WTC11 (cell line): ENCODE measurements at regions not wholly inside any gene's neighbourhood (a gene's known extent, or its start where the extent isn't known, plus 50 kb on each side); places are given as distances from the start of the nearest gene placed in this dataset.

Experiments used
- ATAC-seq: fragments of 200-7000 bp; cut with Tn5 transposase; 2 replicates; pipeline ENCODE4 v1.10.0; 2021; ENCODE audit warnings: mild to moderate bottlenecking, moderate library complexity
- CTCF ChIA-PET: fragments of 300-600 bp; sonication (Branson Sonifier 250); formaldehyde crosslinking; loops from one replicate; lab custom pipeline; 2021; ENCODE audit warnings: antibody characterized with exemption; lab: Charles Lee
- POLR2A ChIA-PET: fragments of 350-600 bp; sonication (Branson Sonifier 250); formaldehyde crosslinking; loops from one replicate; lab custom pipeline; 2021; ENCODE audit warnings: antibody characterized with exemption; lab: Charles Lee
- DNase-seq: peaks from one replicate; pipeline ENCODE4 v3.0.0; 2021; ENCODE audit warnings: low spot score
- H3K27ac Mint-ChIP-seq: 2 replicates; pipeline ENCODE4 v1.8.0; 2021; ENCODE audit warnings: mixed read lengths
- H3K27me3 Mint-ChIP-seq: 2 replicates; pipeline ENCODE4 v1.8.0; 2021; ENCODE audit warnings: low read depth, mild to moderate bottlenecking, moderate library complexity, mixed read lengths
- H3K36me3 Mint-ChIP-seq: 2 replicates; pipeline ENCODE4 v1.8.0; 2021; ENCODE audit warnings: mixed read lengths
- H3K4me1 Mint-ChIP-seq: 2 replicates; pipeline ENCODE4 v1.8.0; 2022; ENCODE audit warnings: mixed read lengths
- H3K4me3 Mint-ChIP-seq: 2 replicates; pipeline ENCODE4 v1.8.0; 2021; ENCODE audit warnings: mild to moderate bottlenecking, moderate library complexity, mixed read lengths
- H3K9me3 Mint-ChIP-seq: 2 replicates; pipeline ENCODE4 v1.8.0; 2021; ENCODE audit warnings: mixed read lengths
- ELF4 ChIP-seq: sonication (generic); formaldehyde crosslinking; IDR thresholded peaks from 2 replicates; pipeline ENCODE4 v1.8.1; 2022; ENCODE audit warnings: low read depth, mild to moderate bottlenecking, moderate library complexity, missing genetic modification reagents
- GRHL2 ChIP-seq: fragments of 250-450 bp; sonication (Bioruptor Pico); IDR thresholded peaks from 2 replicates; pipeline ENCODE4 v1.8.0; 2022; ENCODE audit warnings: mild to moderate bottlenecking, moderate library complexity; ENCODE audit not compliant: insufficient replicate concordance, severe bottlenecking
- NR1H2 ChIP-seq: sonication (generic); formaldehyde crosslinking; IDR thresholded peaks from 2 replicates; pipeline ENCODE4 v1.9.0; 2021; ENCODE audit warnings: mild to moderate bottlenecking, moderate library complexity, missing genetic modification reagents
- OVOL2 ChIP-seq: fragments of 250-450 bp; sonication (Bioruptor Pico); IDR thresholded peaks from 2 replicates; pipeline ENCODE4 v1.9.0; 2021; ENCODE audit warnings: mild to moderate bottlenecking, borderline replicate concordance
- SP1 ChIP-seq: sonication (generic); formaldehyde crosslinking; conservative IDR thresholded peaks from 2 replicates; pipeline ENCODE4 v1.8.1; 2022; ENCODE audit warnings: missing genetic modification reagents
- TCF7 ChIP-seq: sonication (generic); formaldehyde crosslinking; IDR thresholded peaks from 2 replicates; pipeline ENCODE4 v1.8.0; 2022; ENCODE audit warnings: mild to moderate bottlenecking, low read depth, missing genetic modification reagents, moderate library complexity
- TEAD4 ChIP-seq: sonication (generic); formaldehyde crosslinking; IDR thresholded peaks from 2 replicates; pipeline ENCODE4 v1.8.0; 2022; ENCODE audit warnings: mild to moderate bottlenecking, missing genetic modification reagents
- ZNF121 ChIP-seq: sonication (generic); formaldehyde crosslinking; IDR thresholded peaks from 2 replicates; pipeline ENCODE4 v1.8.0; 2023; ENCODE audit warnings: missing genetic modification reagents
- ZNF219 ChIP-seq: sonication (generic); formaldehyde crosslinking; IDR thresholded peaks from 2 replicates; pipeline ENCODE4 v1.8.0; 2023; ENCODE audit warnings: missing genetic modification reagents, mild to moderate bottlenecking, borderline replicate concordance
- ZNF232 ChIP-seq: sonication (generic); formaldehyde crosslinking; IDR thresholded peaks from 2 replicates; pipeline ENCODE4 v1.8.0; 2022; ENCODE audit warnings: mild to moderate bottlenecking, missing genetic modification reagents
- ZNF317 ChIP-seq: sonication (generic); formaldehyde crosslinking; IDR thresholded peaks from 2 replicates; pipeline ENCODE4 v1.8.1; 2023; ENCODE audit warnings: low read depth, mild to moderate bottlenecking, moderate library complexity, missing genetic modification reagents, borderline replicate concordance
- TF ChIP-seq, protein P1 (sequence below): sonication (generic); formaldehyde crosslinking; conservative IDR thresholded peaks from 2 replicates; pipeline ENCODE4 v1.8.1; 2023; ENCODE audit warnings: mild to moderate bottlenecking, low read depth, missing genetic modification reagents, moderate library complexity
- TF ChIP-seq, protein P2 (sequence below): sonication (generic); formaldehyde crosslinking; IDR thresholded peaks from 2 replicates; pipeline ENCODE4 v1.8.1; 2023; ENCODE audit warnings: mild to moderate bottlenecking, missing genetic modification reagents, borderline replicate concordance
- TF ChIP-seq, protein P3 (sequence below): sonication (generic); formaldehyde crosslinking; IDR thresholded peaks from 2 replicates; pipeline ENCODE4 v1.8.0; 2022; ENCODE audit warnings: mild to moderate bottlenecking, missing genetic modification reagents
- TF ChIP-seq, protein P4 (sequence below): sonication (generic); formaldehyde crosslinking; IDR thresholded peaks from 2 replicates; pipeline ENCODE4 v1.8.1; 2022; ENCODE audit warnings: low read depth, missing genetic modification reagents, borderline replicate concordance
- TF ChIP-seq, protein P5 (sequence below): fragments of 250-450 bp; sonication (Bioruptor Pico); IDR thresholded peaks from 2 replicates; pipeline ENCODE4 v1.9.0; 2021; ENCODE audit warnings: mild to moderate bottlenecking
- TF ChIP-seq, protein P6 (sequence below): fragments of 250-450 bp; sonication (Bioruptor Pico); conservative IDR thresholded peaks from 2 replicates; pipeline ENCODE4 v1.9.0; 2021; ENCODE audit warnings: mild to moderate bottlenecking
- TF ChIP-seq, protein P7 (sequence below): sonication (generic); formaldehyde crosslinking; IDR thresholded peaks from 2 replicates; pipeline ENCODE4 v1.8.1; 2023; ENCODE audit warnings: mild to moderate bottlenecking, missing genetic modification reagents, moderate library complexity

DNA sequence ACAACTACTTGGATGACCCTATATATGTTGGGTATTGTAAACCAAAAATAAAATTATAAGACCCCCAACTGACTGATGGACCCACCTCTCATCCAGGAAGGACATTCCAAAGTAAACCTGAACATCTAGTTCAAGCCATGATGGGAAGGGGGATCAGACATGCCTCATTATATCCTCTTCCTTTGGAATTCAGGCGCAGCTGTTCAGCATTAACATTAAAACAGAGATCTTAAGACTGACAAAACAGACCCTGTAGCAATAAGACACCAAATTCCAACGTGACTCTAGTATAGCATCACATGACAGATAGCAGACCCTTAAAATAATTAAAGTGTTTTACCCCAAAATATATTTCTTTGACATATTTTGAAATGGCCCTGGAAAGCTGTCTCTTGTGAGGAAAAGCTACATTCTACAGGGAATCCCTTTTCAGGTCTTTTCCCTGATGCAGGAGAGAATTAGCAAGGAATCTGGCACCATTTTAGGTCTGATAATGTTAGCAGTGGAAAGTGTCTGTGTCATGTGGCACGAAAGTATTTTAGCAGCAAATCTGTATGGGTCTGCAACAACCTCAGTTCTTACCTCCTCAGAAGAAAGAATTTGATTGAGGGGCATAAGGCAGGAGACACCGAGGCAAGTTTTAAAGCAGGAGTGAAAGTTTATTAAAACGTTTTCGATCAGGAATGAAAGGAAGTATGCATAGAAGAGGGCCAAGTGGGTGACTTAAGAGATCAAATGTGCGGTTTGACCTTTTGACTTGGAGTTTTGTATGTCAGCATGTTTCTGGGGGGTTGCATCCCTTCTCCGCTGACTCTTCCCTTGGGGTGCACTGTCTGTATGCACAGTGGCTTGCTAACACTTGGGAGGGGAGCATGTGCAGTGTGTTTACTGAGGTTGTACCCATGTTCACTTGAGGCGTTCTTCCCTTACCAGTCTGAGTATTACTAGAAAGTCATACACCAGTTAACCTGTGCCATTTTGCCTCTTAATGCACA is 236.6 kb upstream of the PPP1R3A start (continued):
- TF ChIP-seq, protein P1, sequence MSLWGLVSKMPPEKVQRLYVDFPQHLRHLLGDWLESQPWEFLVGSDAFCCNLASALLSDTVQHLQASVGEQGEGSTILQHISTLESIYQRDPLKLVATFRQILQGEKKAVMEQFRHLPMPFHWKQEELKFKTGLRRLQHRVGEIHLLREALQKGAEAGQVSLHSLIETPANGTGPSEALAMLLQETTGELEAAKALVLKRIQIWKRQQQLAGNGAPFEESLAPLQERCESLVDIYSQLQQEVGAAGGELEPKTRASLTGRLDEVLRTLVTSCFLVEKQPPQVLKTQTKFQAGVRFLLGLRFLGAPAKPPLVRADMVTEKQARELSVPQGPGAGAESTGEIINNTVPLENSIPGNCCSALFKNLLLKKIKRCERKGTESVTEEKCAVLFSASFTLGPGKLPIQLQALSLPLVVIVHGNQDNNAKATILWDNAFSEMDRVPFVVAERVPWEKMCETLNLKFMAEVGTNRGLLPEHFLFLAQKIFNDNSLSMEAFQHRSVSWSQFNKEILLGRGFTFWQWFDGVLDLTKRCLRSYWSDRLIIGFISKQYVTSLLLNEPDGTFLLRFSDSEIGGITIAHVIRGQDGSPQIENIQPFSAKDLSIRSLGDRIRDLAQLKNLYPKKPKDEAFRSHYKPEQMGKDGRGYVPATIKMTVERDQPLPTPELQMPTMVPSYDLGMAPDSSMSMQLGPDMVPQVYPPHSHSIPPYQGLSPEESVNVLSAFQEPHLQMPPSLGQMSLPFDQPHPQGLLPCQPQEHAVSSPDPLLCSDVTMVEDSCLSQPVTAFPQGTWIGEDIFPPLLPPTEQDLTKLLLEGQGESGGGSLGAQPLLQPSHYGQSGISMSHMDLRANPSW (CRISPR knock-in tag), result no peak
- TF ChIP-seq TEAD4 (CRISPR knock-in tag) (no peak), ZNF317 (CRISPR knock-in tag) (no peak), ZNF219 (CRISPR knock-in tag) (no peak), ZNF121 (CRISPR knock-in tag) (no peak), SP1 (CRISPR knock-in tag) (no peak), ZNF232 (CRISPR knock-in tag) (no peak), NR1H2 (CRISPR knock-in tag) (no peak)
- TF ChIP-seq, protein P2, sequence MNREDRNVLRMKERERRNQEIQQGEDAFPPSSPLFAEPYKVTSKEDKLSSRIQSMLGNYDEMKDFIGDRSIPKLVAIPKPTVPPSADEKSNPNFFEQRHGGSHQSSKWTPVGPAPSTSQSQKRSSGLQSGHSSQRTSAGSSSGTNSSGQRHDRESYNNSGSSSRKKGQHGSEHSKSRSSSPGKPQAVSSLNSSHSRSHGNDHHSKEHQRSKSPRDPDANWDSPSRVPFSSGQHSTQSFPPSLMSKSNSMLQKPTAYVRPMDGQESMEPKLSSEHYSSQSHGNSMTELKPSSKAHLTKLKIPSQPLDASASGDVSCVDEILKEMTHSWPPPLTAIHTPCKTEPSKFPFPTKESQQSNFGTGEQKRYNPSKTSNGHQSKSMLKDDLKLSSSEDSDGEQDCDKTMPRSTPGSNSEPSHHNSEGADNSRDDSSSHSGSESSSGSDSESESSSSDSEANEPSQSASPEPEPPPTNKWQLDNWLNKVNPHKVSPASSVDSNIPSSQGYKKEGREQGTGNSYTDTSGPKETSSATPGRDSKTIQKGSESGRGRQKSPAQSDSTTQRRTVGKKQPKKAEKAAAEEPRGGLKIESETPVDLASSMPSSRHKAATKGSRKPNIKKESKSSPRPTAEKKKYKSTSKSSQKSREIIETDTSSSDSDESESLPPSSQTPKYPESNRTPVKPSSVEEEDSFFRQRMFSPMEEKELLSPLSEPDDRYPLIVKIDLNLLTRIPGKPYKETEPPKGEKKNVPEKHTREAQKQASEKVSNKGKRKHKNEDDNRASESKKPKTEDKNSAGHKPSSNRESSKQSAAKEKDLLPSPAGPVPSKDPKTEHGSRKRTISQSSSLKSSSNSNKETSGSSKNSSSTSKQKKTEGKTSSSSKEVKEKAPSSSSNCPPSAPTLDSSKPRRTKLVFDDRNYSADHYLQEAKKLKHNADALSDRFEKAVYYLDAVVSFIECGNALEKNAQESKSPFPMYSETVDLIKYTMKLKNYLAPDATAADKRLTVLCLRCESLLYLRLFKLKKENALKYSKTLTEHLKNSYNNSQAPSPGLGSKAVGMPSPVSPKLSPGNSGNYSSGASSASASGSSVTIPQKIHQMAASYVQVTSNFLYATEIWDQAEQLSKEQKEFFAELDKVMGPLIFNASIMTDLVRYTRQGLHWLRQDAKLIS, result no peak
- TF ChIP-seq, protein P3, sequence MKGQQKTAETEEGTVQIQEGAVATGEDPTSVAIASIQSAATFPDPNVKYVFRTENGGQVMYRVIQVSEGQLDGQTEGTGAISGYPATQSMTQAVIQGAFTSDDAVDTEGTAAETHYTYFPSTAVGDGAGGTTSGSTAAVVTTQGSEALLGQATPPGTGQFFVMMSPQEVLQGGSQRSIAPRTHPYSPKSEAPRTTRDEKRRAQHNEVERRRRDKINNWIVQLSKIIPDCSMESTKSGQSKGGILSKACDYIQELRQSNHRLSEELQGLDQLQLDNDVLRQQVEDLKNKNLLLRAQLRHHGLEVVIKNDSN (CRISPR knock-in tag), result no peak

DNA sequence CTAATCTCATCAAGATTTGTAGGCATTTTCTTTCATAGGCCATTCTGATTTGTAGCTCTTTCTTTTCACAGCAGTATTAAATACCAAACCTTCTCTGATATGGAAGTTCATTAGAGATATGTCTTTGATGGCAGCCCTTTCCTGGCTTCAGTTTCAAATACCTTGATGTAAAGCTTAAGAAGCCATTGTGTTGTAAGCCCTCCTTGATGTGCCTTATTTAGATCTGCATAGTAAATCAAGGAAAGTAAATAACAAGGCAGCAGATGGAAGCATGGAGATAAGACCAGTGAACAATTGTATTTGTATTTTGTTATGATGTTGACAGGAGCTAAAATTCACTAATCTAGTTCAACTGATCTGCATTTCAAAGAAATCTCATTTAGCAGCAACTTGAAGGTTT is 234.9 kb upstream of the PPP1R3A start:
- CTCF ChIA-PET, result no interaction called here
- POLR2A ChIA-PET, result no interaction called here
- no peaks in the 10 kb centered on the region for H3K27me3 Mint-ChIP-seq
- H3K27ac Mint-ChIP-seq, result peak overlapping the region; percentile 68
- DNase-seq (no peak), ATAC-seq (no peak)
- no peaks in the 10 kb centered on the region for H3K9me3 Mint-ChIP-seq
- peak overlapping the region; percentile 5 for H3K4me3 Mint-ChIP-seq
- no peaks in the 10 kb centered on the region for H3K36me3 Mint-ChIP-seq
- peaks cover 65% of the 10 kb centered on the region for H3K4me1 Mint-ChIP-seq
- TF ChIP-seq, protein P4, sequence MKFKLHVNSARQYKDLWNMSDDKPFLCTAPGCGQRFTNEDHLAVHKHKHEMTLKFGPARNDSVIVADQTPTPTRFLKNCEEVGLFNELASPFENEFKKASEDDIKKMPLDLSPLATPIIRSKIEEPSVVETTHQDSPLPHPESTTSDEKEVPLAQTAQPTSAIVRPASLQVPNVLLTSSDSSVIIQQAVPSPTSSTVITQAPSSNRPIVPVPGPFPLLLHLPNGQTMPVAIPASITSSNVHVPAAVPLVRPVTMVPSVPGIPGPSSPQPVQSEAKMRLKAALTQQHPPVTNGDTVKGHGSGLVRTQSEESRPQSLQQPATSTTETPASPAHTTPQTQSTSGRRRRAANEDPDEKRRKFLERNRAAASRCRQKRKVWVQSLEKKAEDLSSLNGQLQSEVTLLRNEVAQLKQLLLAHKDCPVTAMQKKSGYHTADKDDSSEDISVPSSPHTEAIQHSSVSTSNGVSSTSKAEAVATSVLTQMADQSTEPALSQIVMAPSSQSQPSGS (CRISPR knock-in tag), result no peak
- TF ChIP-seq, protein P5, sequence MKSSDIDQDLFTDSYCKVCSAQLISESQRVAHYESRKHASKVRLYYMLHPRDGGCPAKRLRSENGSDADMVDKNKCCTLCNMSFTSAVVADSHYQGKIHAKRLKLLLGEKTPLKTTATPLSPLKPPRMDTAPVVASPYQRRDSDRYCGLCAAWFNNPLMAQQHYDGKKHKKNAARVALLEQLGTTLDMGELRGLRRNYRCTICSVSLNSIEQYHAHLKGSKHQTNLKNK (CRISPR knock-in tag), result no peak
- TF ChIP-seq ELF4 (CRISPR knock-in tag) (no peak), SP1 (CRISPR knock-in tag) (no peak), ZNF121 (CRISPR knock-in tag) (no peak), OVOL2 (CRISPR knock-in tag) (no peak), GRHL2 (CRISPR knock-in tag) (no peak), TCF7 (no peak)
- TF ChIP-seq, protein P6, sequence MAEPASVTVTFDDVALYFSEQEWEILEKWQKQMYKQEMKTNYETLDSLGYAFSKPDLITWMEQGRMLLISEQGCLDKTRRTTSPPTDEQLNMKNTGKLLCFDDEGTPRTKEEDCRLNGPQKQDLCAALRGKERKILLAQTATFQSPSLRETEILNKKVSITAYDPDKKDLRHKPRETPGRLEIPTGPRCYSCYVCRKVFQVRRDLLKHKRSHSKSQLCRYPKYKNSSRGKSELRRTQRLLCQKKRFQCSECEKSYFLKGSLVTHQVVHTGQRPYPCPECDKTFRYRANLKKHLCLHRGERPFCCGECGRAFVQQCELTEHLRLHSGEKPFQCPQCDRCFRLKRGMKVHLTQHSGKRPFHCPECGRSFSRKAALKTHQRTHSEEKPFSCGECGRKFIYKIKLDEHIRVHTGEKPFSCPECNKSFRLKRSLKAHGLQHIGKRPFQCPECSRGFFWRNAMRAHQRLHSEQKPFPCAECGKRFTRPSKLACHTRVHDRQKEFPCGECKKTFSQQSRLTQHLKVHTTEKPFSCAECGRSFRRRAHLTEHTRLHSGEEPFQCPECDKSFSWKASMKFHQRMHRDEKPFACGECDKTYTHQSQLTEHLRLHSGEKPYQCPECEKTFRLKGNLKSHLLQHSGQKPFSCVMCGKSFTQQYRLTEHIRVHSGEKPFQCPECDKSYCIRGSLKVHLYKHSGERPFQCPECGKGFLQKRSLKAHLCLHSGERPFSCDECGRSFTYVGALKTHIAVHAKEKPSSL (CRISPR knock-in tag), result no peak
- TF ChIP-seq, protein P7, sequence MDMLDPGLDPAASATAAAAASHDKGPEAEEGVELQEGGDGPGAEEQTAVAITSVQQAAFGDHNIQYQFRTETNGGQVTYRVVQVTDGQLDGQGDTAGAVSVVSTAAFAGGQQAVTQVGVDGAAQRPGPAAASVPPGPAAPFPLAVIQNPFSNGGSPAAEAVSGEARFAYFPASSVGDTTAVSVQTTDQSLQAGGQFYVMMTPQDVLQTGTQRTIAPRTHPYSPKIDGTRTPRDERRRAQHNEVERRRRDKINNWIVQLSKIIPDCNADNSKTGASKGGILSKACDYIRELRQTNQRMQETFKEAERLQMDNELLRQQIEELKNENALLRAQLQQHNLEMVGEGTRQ (CRISPR knock-in tag), result no peak
- TF ChIP-seq, protein P1 (CRISPR knock-in tag), result no peak
